ENCODE measurements at regions not wholly inside any gene's neighbourhood (a gene's known extent, or its start where the extent isn't known, plus 50 kb on each side); places are given as distances from the start of the nearest gene placed in this dataset.

DNA sequence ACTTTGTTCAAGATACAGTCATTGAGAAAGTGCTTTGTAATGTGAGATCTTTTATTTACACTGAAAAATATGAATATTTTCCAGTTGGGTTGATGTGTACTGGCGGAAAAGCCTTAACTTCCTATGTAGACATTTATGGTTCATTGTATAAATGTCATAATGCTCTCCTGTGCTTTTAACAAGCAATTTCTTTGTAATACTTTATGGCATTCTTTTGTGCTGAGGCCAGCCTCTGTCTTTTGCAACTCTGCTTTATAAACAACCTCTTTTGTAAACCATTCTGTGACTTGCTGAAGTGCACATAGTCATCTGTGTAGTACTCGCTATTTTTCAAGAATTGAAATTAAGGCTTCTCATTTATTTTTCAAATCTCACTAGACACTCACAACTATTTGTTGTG is 291.2 kb downstream of the CDH11 start:
- DNase-seq (ENCODE audit: low read depth), result no peak
- H3K4me3 ChIP-seq (ENCODE audit: low read depth, low read length), result no peak overlapping the region

DNA sequence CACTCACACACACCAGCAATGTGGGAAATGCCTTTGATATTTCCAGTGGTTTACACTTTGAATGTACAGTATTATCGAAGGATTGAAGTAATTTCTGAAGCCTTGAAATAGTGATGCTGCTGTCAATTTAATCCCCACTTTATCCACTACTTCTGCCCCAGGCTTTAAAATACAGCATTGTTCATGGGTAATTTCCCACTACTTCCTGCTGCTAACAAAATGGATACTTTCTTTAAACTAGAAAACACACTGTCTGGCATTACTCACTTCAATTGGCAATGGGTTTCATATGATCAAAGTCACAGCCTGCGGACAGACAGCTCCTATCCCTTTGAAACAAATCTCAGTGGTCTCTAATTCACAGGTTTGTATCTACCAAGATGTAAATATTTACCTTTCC is 292.2 kb downstream of the CDH11 start:
- DNase-seq (ENCODE audit: low read depth), result no peak
- H3K4me3 ChIP-seq (ENCODE audit: low read depth, low read length), result no peak overlapping the region

DNA sequence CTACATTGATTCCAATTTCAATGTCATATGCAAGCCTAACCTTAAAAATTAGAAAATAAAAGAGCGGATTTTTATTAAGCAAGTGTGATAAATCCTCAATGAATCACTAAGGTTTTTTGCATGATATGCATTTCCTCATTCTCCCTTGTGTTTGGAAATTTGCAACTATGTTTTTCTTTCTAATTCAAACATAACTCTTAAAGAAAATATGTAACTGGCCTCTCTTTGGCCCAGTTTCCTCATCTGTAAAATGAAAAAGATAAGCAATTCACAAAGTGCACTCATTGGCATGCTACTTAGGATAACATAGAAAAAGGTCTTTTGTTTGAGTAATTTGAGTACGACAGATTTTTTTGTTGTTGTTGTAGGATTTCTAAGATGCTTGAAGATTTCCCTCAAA is 295.5 kb downstream of the CDH11 start:
- H3K4me3 ChIP-seq (ENCODE audit: low read depth, low read length), result no peak overlapping the region
- DNase-seq (ENCODE audit: low read depth), result no peak

GRCh38 chr16:64823481-64824075 is 298.3 kb downstream of the CDH11 start:
- no peak overlapping the region for H3K4me3 ChIP-seq (ENCODE audit: low read depth, low read length)
- no peak for DNase-seq (ENCODE audit: low read depth)

DNA sequence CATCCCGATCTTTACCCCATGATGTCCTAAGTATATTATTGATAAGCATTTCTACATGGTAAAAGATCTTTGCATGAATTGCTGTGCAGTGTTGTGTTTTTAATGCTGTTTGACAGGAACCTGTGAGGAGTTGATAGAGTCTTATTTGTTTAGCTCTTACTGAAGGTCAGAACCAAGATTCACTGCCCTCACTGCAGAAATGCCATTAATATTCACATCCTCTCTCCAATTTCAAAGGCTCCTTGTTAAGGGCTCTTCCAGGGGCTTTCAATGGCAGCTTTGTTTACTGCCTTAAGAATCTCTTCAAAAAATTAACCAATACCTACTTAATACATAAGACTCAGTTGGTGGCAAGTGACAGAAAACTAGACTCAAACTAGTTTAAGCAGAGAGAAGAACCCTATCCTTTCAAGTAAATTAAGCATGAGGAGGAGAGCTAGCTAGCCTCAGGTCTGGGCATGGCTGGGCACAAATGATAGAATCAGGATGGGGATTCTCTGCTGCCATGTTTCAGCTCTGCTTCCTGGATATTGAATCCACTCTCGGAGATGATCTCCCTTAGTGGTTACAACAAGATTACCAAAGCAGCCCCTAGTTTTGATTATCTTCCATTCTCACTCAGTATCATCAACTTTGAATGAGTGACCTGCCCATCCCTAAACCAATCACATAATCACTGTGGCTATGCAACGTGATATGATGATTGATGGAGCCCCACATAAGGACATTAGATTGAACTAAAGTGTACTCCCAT is 311.8 kb downstream of the CDH11 start:
- no peak overlapping the region for H3K4me3 ChIP-seq (ENCODE audit: low read depth, low read length)
- no peak for DNase-seq (ENCODE audit: low read depth)

DNA sequence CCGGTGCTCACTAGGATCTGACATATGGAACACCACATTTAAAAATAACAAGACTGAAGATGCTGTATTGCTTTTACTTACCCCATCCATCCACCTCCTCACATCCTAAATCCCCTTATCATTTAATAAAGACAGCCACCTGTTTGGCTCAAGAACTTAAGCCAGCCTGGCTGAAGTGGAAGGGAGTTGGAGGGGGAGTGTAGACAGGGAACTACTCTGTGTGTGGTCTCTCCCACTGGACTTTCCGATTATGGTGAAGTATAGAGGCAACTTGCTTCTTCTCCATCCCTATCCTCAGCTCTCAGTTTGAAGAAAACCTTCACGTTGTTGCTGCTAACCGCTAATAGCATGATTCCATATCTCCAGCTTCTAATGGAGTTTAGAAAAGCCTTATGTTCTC is 313.4 kb downstream of the CDH11 start:
- H3K4me3 ChIP-seq (ENCODE audit: low read depth, low read length), result no peak overlapping the region
- no peak for DNase-seq (ENCODE audit: low read depth)

- DNase-seq (ENCODE audit: low read depth), result peak; percentile 27
- no peak overlapping the region for H3K4me3 ChIP-seq (ENCODE audit: low read depth, low read length)
Observed at GRCh38 chr16:64791756-64792155, 330.1 kb downstream of the CDH11 start.

DNA sequence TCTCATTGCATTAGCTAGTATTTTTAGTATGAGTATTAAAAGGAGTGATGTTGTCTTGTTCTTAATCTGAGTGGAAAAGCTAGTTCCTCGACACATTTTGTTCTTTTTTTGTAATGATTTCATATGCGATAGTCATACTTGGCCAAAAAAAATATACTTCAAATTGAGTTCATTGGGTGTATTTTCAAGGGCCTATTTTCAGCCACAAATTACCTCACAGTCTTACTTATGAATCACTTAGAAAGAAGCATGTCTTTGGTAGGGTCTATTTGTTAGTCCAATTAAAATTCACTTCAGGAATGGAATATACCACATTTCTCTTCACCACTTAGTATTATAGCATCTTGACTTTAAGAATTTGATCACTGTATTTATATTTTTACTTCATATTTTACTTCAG is 337.2 kb downstream of the CDH11 start:
- H3K4me3 ChIP-seq (ENCODE audit: low read depth, low read length), result no peak overlapping the region
- DNase-seq (ENCODE audit: low read depth), result no peak

DNA sequence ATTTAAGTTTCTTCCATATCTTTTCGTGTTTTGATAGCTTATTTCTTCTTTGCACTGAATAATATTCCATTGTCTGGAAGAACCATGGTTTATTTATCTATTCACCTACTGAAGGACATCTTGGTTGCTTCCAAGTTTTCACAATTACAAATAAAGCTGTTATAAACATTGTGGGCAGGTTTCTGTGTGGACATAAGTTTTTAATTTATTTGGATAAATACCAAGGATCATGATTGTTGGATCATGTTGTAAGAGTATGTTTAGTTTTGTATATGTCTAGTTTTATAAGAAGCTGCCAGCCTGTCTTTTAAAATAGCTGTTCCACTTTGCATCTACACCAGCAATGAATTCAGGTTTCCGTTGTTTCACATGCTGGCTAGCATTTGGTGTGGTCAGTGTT is 339.4 kb downstream of the CDH11 start:
- no peak for DNase-seq (ENCODE audit: low read depth)
- no peak overlapping the region for H3K4me3 ChIP-seq (ENCODE audit: low read depth, low read length)

GRCh38 chr16:64780445-64780844 is 341.4 kb downstream of the CDH11 start:
- no peak for DNase-seq (ENCODE audit: low read depth)

DNA sequence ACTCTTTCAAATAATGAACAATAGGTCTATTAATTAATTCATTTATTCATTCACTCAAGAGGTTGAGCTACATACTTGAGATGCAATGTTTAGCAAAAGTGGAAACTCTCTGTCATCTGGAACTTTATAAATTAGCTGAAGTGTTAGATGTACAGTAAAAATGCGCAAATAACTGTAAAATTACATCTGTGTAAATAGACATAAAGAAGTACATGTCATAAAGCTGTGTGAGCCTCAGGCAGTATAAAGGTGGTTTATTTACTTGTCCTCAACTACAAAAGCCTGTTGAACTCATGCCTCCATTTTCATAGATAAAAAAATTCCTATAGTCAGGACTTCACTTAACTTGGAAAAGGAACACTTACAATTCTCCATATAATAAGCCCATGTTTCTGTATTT is 343.1 kb downstream of the CDH11 start:
- DNase-seq (ENCODE audit: low read depth), result no peak
- no peak overlapping the region for H3K4me3 ChIP-seq (ENCODE audit: low read depth, low read length)

More at GRCh38 chr16:64780445-64780844, 341.4 kb downstream of the CDH11 start:
- no peak overlapping the region for H3K4me3 ChIP-seq (ENCODE audit: low read depth, low read length)

- no peak for DNase-seq (ENCODE audit: low read depth)
- H3K4me3 ChIP-seq (ENCODE audit: low read depth, low read length), result no peak overlapping the region
Observed at GRCh38 chr16:64773638-64774037, 348.2 kb downstream of the CDH11 start.

GRCh38 chr16:64773184-64773583 is 348.7 kb downstream of the CDH11 start:
- DNase-seq (ENCODE audit: low read depth), result no peak
- no peak overlapping the region for H3K4me3 ChIP-seq (ENCODE audit: low read depth, low read length)

GRCh38 chr16:64771273-64771672 is 350.6 kb downstream of the CDH11 start:
- DNase-seq (ENCODE audit: low read depth), result no peak
- H3K4me3 ChIP-seq (ENCODE audit: low read depth, low read length), result no peak overlapping the region

GRCh38 chr16:64762211-64762610 is 359.7 kb downstream of the CDH11 start:
- DNase-seq (ENCODE audit: low read depth), result no peak
- no peak overlapping the region for H3K4me3 ChIP-seq (ENCODE audit: low read depth, low read length)

- H3K4me3 ChIP-seq (ENCODE audit: low read depth, low read length), result no peak overlapping the region
- peak; percentile 8 for DNase-seq (ENCODE audit: low read depth)
Observed at GRCh38 chr16:64754279-64754678, 367.6 kb downstream of the CDH11 start.

- DNase-seq (ENCODE audit: low read depth), result peak; percentile 68
- no peak overlapping the region for H3K4me3 ChIP-seq (ENCODE audit: low read depth, low read length)
Observed at GRCh38 chr16:64751906-64752305, 370.0 kb downstream of the CDH11 start.

DNA sequence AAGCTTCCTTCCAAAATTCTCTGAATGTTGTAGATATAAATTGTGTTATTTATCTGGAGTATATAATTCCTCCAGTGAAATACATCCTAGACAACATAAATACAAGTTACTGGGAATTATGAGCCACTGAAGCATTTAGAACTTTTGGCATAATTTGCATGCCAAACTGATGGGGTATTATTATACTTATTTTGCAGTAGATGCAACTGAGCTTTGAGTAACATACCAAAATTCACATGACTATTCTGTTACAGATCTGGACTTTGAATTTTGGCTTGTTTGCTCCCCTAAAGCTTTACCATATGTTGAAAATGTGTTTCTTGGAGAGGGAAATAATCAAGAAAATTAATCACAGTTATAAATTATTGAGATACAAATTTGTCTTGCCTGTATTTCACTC is 372.5 kb downstream of the CDH11 start:
- DNase-seq (ENCODE audit: low read depth), result no peak

DNA sequence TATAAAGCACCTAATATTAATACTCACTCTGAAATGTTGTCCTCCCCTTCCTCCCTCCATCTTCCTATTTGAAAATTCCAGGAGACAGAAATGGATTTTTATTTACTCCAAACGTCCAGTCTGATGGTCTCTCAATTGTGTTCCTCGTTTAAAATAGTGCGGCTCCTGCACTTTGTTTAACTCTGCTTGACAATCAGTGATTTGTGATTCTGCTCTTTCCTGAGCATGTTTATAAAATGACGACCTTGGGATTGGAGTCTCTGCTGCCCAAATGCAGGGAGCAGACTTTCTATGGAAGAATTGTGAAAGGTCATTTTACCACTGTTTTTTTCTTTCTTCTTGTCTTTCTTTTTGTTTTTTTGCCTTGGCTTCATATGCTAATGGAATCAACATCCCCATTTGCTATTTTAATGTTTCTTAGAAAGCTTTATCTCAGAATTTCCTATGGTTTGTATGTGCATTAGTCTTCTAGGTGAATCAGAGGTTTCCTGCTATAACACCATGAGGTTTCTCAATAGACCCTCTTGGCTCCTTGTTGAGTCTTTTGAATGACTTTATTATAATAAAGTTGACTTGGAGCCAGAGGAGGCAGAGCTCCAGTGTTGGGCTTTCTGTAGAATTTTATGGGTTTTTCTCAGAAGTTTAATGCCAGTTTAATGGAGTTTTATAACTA is 376.5 kb downstream of the CDH11 start:
- peak; percentile 16 for DNase-seq (ENCODE audit: low read depth)
- H3K4me3 ChIP-seq (ENCODE audit: low read depth, low read length), result no peak overlapping the region

More for the DNA sequence above, 372.5 kb downstream of the CDH11 start:
- H3K4me3 ChIP-seq (ENCODE audit: low read depth, low read length), result no peak overlapping the region

DNA sequence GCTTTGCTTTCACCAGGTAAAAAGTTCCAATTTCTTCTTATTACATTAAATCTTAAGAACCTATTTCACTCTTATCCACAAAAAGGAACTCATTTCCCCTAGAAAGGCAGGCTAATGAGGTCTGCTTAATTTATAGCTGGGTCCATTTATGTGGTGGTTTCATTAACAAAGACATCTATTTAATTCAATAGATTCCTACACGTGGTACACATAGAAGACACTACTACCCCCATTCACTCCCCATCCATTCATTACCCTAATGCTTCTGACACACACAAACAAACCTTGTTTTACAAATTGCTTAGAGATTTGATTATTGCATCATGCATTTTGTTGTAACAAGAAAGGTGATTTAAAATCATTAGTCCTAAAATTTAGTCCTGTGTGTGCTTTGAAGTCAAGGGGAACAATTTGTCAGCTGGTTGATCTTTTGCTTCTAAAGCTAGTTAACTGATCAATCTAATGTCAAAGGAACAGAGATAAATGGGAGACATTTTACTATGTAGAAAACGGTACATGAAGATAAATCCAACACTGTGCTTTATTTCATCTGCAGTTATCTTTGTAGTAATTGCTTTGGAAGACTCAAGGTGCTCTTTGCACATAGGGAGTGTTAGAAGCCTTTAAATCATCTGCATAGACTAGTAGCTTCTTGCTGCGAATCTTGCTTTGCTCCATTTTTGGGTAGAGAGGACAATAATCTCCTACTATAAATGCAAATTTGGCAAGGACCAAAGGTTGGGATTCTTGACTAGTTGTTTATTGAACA is 379.2 kb downstream of the CDH11 start:
- no peak for DNase-seq (ENCODE audit: low read depth)
- no peak overlapping the region for H3K4me3 ChIP-seq (ENCODE audit: low read depth, low read length)

All from skeletal muscle cell (primary cell).